Heart left ventricle (tissue), 13 donors: ENCODE measurements at regions not wholly inside any gene's neighbourhood (a gene's known extent, or its start where the extent isn't known, plus 50 kb on each side); places are given as distances from the start of the nearest gene placed in this dataset.
"Not testable (repeated sequence)": the region's sequence is repeated elsewhere in the genome, so short reads cannot be mapped to it uniquely, and the experiment has no call there.

ENCODE experiments used
- CTCF ChIP-seq, 12 donors: fragments of 200-600 bp; sonication (generic) in 4 of 12; IDR thresholded peaks; one replicate each; pipeline versions ENCODE4 v1.5.0 to v1.8.0; 2018 to 2022; ENCODE audit warnings: antibody characterized with exemption in 12 of 12, mild to moderate bottlenecking in 5 of 12
- POLR2A ChIP-seq, 2 donors: fragments of 450-650 bp; IDR thresholded peaks; one replicate each; pipeline ENCODE4 v1.6.1; 2017; ENCODE audit warnings: antibody characterized with exemption in 2 of 2, mild to moderate bottlenecking in 2 of 2, moderate library complexity in 2 of 2
- donor health status: ischemic (EF 13 %, LVEDD 7.1; RV severe dilation, severe dysfunction).
- donor health status: DM: no; HTN: yes; CAD: no.
- donor health status: DM: no; HTN: no; CAD: no.
- donor health status: ischemic (EF 25% LVEDD 6.9; RV normal size, moderate dysfunction).
- donor health status: ischemic (EF 25% LVEDD 5.7; RV mildly dilated, moderate dysfunction).
- donor health status: ischemic (EF 35%, LVEDD 5.7; RV mildly dilated, moderate dysfunction).
- donor health status: nonischemic (EF 11% LVEDD 7.7; RV severe dilation, severe dysfunction).
- donor health status: DM: yes; HTN: yes; CAD: no.
- donor health status: PGD.
- donor health status: ischemic (EF 29% LVEDD 5.4; RV normal size, mild dysfunction).
- donor health status: nonischemic (EF 23%, LVEDD 6.1; RV moderate dilation, normal function).

GRCh38 chr10:33829899-33830298 is 495.4 kb upstream of the NRP1 start:
- not testable (repeated sequence) for TF ChIP-seq CTCF, POLR2A (IDR thresholded peaks at IDR 0.05)
